CD4-positive, alpha-beta T cell (primary cell): ENCODE measurements at regions not wholly inside any gene's neighbourhood (a gene's known extent, or its start where the extent isn't known, plus 50 kb on each side); places are given as distances from the start of the nearest gene placed in this dataset.
"Not testable (repeated sequence)": the region's sequence is repeated elsewhere in the genome, so short reads cannot be mapped to it uniquely, and the experiment has no call there.

ENCODE experiments used
- ATAC-seq: fragments of 200-7000 bp; cut with Tn5 transposase; one replicate; pipeline ENCODE4 v1.10.0; 2022; ENCODE audit warnings: mild to moderate bottlenecking; ENCODE audit not compliant: poor library complexity
- CTCF ChIA-PET: fragments of 350-600 bp; sonication (Branson Sonifier 250); formaldehyde crosslinking; loops from one replicate; lab custom pipeline; 2021; ENCODE audit warnings: antibody characterized with exemption, inconsistent platforms; lab: Charles Lee
- POLR2A ChIA-PET: fragments of 350-600 bp; sonication (Branson Sonifier 250); formaldehyde crosslinking; loops from one replicate; lab custom pipeline; 2021; ENCODE audit warnings: antibody characterized with exemption, inconsistent platforms; lab: Charles Lee
- DNase-seq, 14 experiments: peaks; one replicate each; pipeline ENCODE4 v3.0.0-alpha.2; 2013 to 2020; ENCODE audit warnings: mixed read lengths in 2 of 14
- H3K27ac ChIP-seq, 2 donors: one replicate each; pipeline versions ENCODE4 v1.5.1 to v1.7.0; 2013; ENCODE audit warnings: low read length in 2 of 2, low read depth in 1 of 2, mild to moderate bottlenecking in 1 of 2
- H3K27me3 ChIP-seq, 2 experiments: 1 replicate in 1 of 2; 2 replicates in 1 of 2; pipeline versions ENCODE4 v1.6.1 to v1.7.0; 2013; ENCODE audit warnings: low read length in 2 of 2, control low read depth in 1 of 2, mild to moderate bottlenecking in 1 of 2, moderate library complexity in 1 of 2; ENCODE audit not compliant: insufficient read depth in 2 of 2, control insufficient read depth in 1 of 2
- H3K36me3 ChIP-seq: one replicate; pipeline ENCODE4 v1.6.1; 2013; ENCODE audit warnings: low read length, control low read depth; ENCODE audit not compliant: insufficient read depth
- H3K4me1 ChIP-seq: one replicate; pipeline ENCODE4 v1.6.1; 2013; ENCODE audit warnings: low read length, control low read depth; ENCODE audit not compliant: insufficient read depth
- H3K4me3 ChIP-seq: one replicate; pipeline ENCODE4 v1.5.1; 2013; ENCODE audit warnings: mild to moderate bottlenecking, low read length, moderate library complexity
- H3K9me3 ChIP-seq, 2 experiments: 1 replicate in 1 of 2; 2 replicates in 1 of 2; pipeline versions ENCODE4 v1.6.1 to v1.7.0; 2013; ENCODE audit warnings: low read length in 2 of 2, mild to moderate bottlenecking in 2 of 2, control low read depth in 1 of 2, moderate library complexity in 1 of 2; ENCODE audit not compliant: control insufficient read depth in 1 of 2, insufficient read depth in 1 of 2
- H3K27ac Mint-ChIP-seq: one replicate; pipeline ENCODE4 v1.8.0; 2020; ENCODE audit warnings: mixed read lengths
- H3K27me3 Mint-ChIP-seq: one replicate; pipeline ENCODE4 v1.8.0; 2021; ENCODE audit warnings: mixed read lengths
- H3K36me3 Mint-ChIP-seq: one replicate; pipeline ENCODE4 v1.8.0; 2021; ENCODE audit warnings: low read depth, mixed read lengths
- H3K4me1 Mint-ChIP-seq: one replicate; pipeline ENCODE4 v1.8.0; 2021; ENCODE audit warnings: low read depth, mixed read lengths
- H3K4me3 Mint-ChIP-seq: one replicate; pipeline ENCODE4 v1.8.0; 2020; ENCODE audit warnings: mild to moderate bottlenecking, mixed read lengths
- H3K9me3 Mint-ChIP-seq: one replicate; pipeline ENCODE4 v1.8.0; 2020; ENCODE audit warnings: mixed read lengths
- intact Hi-C, 2 experiments: fragments of 100-400 bp; cut with DNase I in 1 of 2; cut with micrococcal nuclease in 1 of 2; formaldehyde crosslinking; loops; one replicate each; pipeline versions ENCODE4 v1.15.1 to v1.9.0; 2023 to 2025; cut with DNase I, micrococcal nuclease
- TF ChIP-seq, protein P1 (sequence below): fragments of 200-600 bp; IDR thresholded peaks from one replicate; pipeline ENCODE4 v1.8.0; 2022; ENCODE audit warnings: antibody characterized with exemption, mild to moderate bottlenecking

DNA sequence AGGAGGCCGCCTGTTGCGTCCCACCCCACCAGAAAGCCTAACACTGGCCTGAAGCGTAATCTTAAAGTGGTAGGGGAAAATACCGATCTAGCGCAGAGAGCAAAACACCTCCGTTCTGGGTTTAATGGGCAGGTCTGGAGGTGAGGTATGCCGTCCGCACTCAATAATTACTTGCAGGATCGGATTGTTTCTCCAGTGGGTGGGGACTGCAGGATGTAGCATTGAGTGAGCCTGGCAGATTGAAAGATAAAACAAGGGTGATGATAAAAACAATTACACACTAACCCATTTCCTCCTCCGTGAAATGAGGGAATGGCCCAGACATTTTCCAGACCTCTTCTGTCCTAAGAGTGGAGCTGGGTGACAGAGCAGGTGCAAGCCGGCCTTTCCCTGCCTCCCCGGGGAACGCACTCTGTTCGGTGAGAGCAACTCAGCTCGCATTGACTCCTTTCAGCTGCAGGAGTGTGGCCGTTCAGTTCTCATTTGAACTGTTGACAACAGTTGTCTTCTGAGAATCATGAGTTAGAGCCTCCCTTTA, 110.2 kb upstream of the DOCK9 start:
- Mint-ChIP-seq H3K27me3 (no peaks in the 10 kb centered on the region), H3K4me3 (peak overlapping the region; percentile 97), H3K36me3 (peaks cover 24% of the 10 kb centered on the region), H3K27ac (peak overlapping the region; percentile 99), H3K9me3 (no peaks in the 10 kb centered on the region), H3K4me1 (peaks cover 43% of the 10 kb centered on the region)
- DNase-seq, result peak in 10 of 14 experiments; percentile 8 to 55 (median 30)
- Histone ChIP-seq H3K36me3 (no peaks in the 10 kb centered on the region), H3K4me3 (peak overlapping the region; percentile 70), H3K4me1 (peaks cover 38% of the 10 kb centered on the region), H3K27me3 (no peaks in the 10 kb centered on the region), H3K9me3 (no peaks in the 10 kb centered on the region), H3K27ac (peak overlapping the region; percentile 87 to 99)
- ATAC-seq, result peak; percentile 36
- intact Hi-C loops, result loop anchor here (1.0 to 10.0 kb wide), 5 partner anchors 41 to 407 kb away; partner anchors contain the start of gene GPR18 (in 1 of the 2)
- TF ChIP-seq, protein P1, sequence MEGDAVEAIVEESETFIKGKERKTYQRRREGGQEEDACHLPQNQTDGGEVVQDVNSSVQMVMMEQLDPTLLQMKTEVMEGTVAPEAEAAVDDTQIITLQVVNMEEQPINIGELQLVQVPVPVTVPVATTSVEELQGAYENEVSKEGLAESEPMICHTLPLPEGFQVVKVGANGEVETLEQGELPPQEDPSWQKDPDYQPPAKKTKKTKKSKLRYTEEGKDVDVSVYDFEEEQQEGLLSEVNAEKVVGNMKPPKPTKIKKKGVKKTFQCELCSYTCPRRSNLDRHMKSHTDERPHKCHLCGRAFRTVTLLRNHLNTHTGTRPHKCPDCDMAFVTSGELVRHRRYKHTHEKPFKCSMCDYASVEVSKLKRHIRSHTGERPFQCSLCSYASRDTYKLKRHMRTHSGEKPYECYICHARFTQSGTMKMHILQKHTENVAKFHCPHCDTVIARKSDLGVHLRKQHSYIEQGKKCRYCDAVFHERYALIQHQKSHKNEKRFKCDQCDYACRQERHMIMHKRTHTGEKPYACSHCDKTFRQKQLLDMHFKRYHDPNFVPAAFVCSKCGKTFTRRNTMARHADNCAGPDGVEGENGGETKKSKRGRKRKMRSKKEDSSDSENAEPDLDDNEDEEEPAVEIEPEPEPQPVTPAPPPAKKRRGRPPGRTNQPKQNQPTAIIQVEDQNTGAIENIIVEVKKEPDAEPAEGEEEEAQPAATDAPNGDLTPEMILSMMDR, result no peak
- CTCF ChIA-PET, result interaction anchor here (0.5 to 2.8 kb wide), 6 partner anchors 38 to 397 kb away, joined by 3 to 12 read pairs (median 8); no protein-coding TSS in a partner anchor
- POLR2A ChIA-PET, result interaction anchor here (0.6 to 5.4 kb wide), 20 partner anchors 10 to 569 kb away, joined by 3 to 113 read pairs (median 4); partner anchors contain the start of genes GPR18, TM9SF2 and UBAC2

- no peak for ATAC-seq
- Histone ChIP-seq H3K9me3 (no peaks in the 10 kb centered on the region), H3K36me3 (no peaks in the 10 kb centered on the region), H3K4me1 (no peaks in the 10 kb centered on the region), H3K27ac (no peak overlapping the region), H3K4me3 (no peak overlapping the region), H3K27me3 (no peaks in the 10 kb centered on the region)
- CTCF ChIA-PET, result no interaction called here
- POLR2A ChIA-PET, result no interaction called here
- Mint-ChIP-seq H3K9me3 (no peaks in the 10 kb centered on the region), H3K4me1 (peaks cover 2% of the 10 kb centered on the region), H3K27ac (no peak overlapping the region), H3K36me3 (no peaks in the 10 kb centered on the region), H3K4me3 (no peak overlapping the region), H3K27me3 (no peaks in the 10 kb centered on the region)
- intact Hi-C loops, result loop anchor here in 1 of 2 experiments (5.0 kb wide), 1 partner anchor 173 kb away; no protein-coding TSS in a partner anchor
- TF ChIP-seq, protein P1, result no peak
- DNase-seq, result no peak
Measured at GRCh38 chr13:99093997-99094396, 106.7 kb upstream of the UBAC2 start.

GRCh38 chr13:99101831-99102230, 98.8 kb upstream of the UBAC2 start:
- H3K4me1 Mint-ChIP-seq, H3K27ac Mint-ChIP-seq, H3K9me3 ChIP-seq, H3K27ac ChIP-seq, CTCF ChIA-PET, H3K9me3 Mint-ChIP-seq, H3K4me1 ChIP-seq, POLR2A ChIA-PET, H3K4me3 ChIP-seq, H3K36me3 ChIP-seq, H3K27me3 ChIP-seq, H3K4me3 Mint-ChIP-seq, H3K27me3 Mint-ChIP-seq, ATAC-seq, H3K36me3 Mint-ChIP-seq: not testable (repeated sequence)
- intact Hi-C loops, result loop anchor here in 1 of 2 experiments (5.0 kb wide), 1 partner anchor 55 kb away; no protein-coding TSS in a partner anchor
- peak in 1 of 14 experiments; percentile 30 for DNase-seq
